AG09319 (cell line): ENCODE measurements at regions not wholly inside any gene's neighbourhood (a gene's known extent, or its start where the extent isn't known, plus 50 kb on each side); places are given as distances from the start of the nearest gene placed in this dataset.

Source experiments
- DNase-seq: peaks from one replicate; pipeline ENCODE4 v3.0.0-alpha.2; 2010; ENCODE audit warnings: low read depth; ENCODE audit errors: extremely low read depth
- CTCF ChIP-seq: IDR thresholded peaks from 2 replicates; pipeline ENCODE4 v1.5.1; 2011; ENCODE audit warnings: low read depth, mild to moderate bottlenecking, inconsistent platforms, low read length, moderate library complexity

GRCh38 chr11:91247009-91247735 lies 977.4 kb upstream of the FAT3 start:
- TF ChIP-seq CTCF: no peak
- DNase-seq: no peak

- no peak for TF ChIP-seq CTCF
- DNase-seq: no peak
These were observed 979.7 kb upstream of the FAT3 start for GRCh38 chr11:91244912-91245311.

- DNase-seq: no peak
- TF ChIP-seq CTCF: no peak
These were observed 981.0 kb upstream of the FAT3 start for GRCh38 chr11:91243630-91244029.

GRCh38 chr11:91243051-91243450 lies 981.6 kb upstream of the FAT3 start:
- no peak for TF ChIP-seq CTCF
- DNase-seq: no peak

- DNase-seq: no peak
- TF ChIP-seq CTCF: no peak
These were observed 983.4 kb upstream of the FAT3 start for GRCh38 chr11:91241226-91241625.

GRCh38 chr11:91239359-91239758 lies 985.3 kb upstream of the FAT3 start:
- DNase-seq: no peak
- TF ChIP-seq CTCF: no peak

GRCh38 chr11:91231226-91231625 lies 993.4 kb upstream of the FAT3 start:
- no peak for TF ChIP-seq CTCF
- DNase-seq: no peak
